HG02763 (cell line): ENCODE measurements at regions not wholly inside any gene's neighbourhood (a gene's known extent, or its start where the extent isn't known, plus 50 kb on each side); places are given as distances from the start of the nearest gene placed in this dataset.

Experiments
- ATAC-seq: cut with Tn5 transposase; IDR thresholded peaks from one replicate; pipeline ENCODE4 v1.9.1; 2021; ENCODE audit warnings: mild to moderate bottlenecking, moderate library complexity; ENCODE audit not compliant: unreplicated experiment

GRCh38 chr4:166259081-166259480 lies 386.0 kb downstream of the TLL1 start:
- ATAC-seq, result no peak

GRCh38 chr4:166274136-166274761 lies 401.2 kb downstream of the TLL1 start:
- no peak for ATAC-seq

- ATAC-seq, result no peak
Observed at GRCh38 chr4:166274775-166275174, 401.7 kb downstream of the TLL1 start.

GRCh38 chr4:166277401-166277800 lies 404.4 kb downstream of the TLL1 start:
- ATAC-seq, result no peak

- ATAC-seq, result no peak
Observed at GRCh38 chr4:166277853-166278252, 404.8 kb downstream of the TLL1 start.

GRCh38 chr4:166279261-166279660 lies 406.2 kb downstream of the TLL1 start:
- ATAC-seq, result no peak

- no peak for ATAC-seq
Observed at GRCh38 chr4:166280642-166281041, 407.6 kb downstream of the TLL1 start.

- ATAC-seq, result no peak
Observed at GRCh38 chr4:166282081-166282770, 409.2 kb downstream of the TLL1 start.

- ATAC-seq, result no peak
Observed at GRCh38 chr4:166284221-166284620, 411.2 kb downstream of the TLL1 start.

GRCh38 chr4:166290426-166290825 lies 417.4 kb downstream of the TLL1 start:
- no peak for ATAC-seq

- no peak for ATAC-seq
Observed at GRCh38 chr4:166293556-166293955, 420.5 kb downstream of the TLL1 start.

- ATAC-seq, result no peak
Observed at GRCh38 chr4:166301266-166301665, 428.2 kb downstream of the TLL1 start.

GRCh38 chr4:166308647-166309046 lies 435.6 kb downstream of the TLL1 start:
- ATAC-seq, result no peak

- no peak for ATAC-seq
Observed at GRCh38 chr4:166309286-166309685, 436.2 kb downstream of the TLL1 start.

- ATAC-seq, result no peak
Observed at GRCh38 chr4:166311169-166311568, 438.1 kb downstream of the TLL1 start.

- ATAC-seq, result no peak
Observed at GRCh38 chr4:166312166-166312565, 439.1 kb downstream of the TLL1 start.

- no peak for ATAC-seq
Observed at GRCh38 chr4:166314902-166315301, 441.9 kb downstream of the TLL1 start.

- no peak for ATAC-seq
Observed at GRCh38 chr4:166315721-166316467, 442.9 kb downstream of the TLL1 start.

GRCh38 chr4:166318810-166319525 lies 445.9 kb downstream of the TLL1 start:
- no peak for ATAC-seq

GRCh38 chr4:166323250-166323649 lies 450.2 kb downstream of the TLL1 start:
- no peak for ATAC-seq

GRCh38 chr4:166324321-166324720 lies 451.3 kb downstream of the TLL1 start:
- peak; percentile 51 for ATAC-seq
